Natural killer cell treated with Interleukin-12 subunit alpha and Interleukin-12 subunit beta and Interleukin-15 and Interleukin-18, amount 100 ng/mL, for 72 hours (primary cell): ENCODE measurements at regions not wholly inside any gene's neighbourhood (a gene's known extent, or its start where the extent isn't known, plus 50 kb on each side); places are given as distances from the start of the nearest gene placed in this dataset.

Experiments
- ATAC-seq, 2 donors: fragments of 150-1000 bp; cut with Tn5 transposase in 1 of 2; sonication (Bioruptor Pico), chemical (Tn5 transposase) in 1 of 2; 2 replicates each; pipeline ENCODE4 v1.10.0; 2021
- DNase-seq: peaks from one replicate; pipeline ENCODE4 v3.0.0; 2022; ENCODE audit warnings: low spot score
- H3K27ac Mint-ChIP-seq, 2 donors: 1 replicate in 1 of 2; 2 replicates in 1 of 2; pipeline ENCODE4 v1.8.0; 2022; ENCODE audit warnings: mixed read lengths in 2 of 2, mild to moderate bottlenecking in 1 of 2, moderate library complexity in 1 of 2
- H3K27me3 Mint-ChIP-seq, 2 donors: 1 replicate in 1 of 2; 2 replicates in 1 of 2; pipeline ENCODE4 v1.8.0; 2022; ENCODE audit warnings: mixed read lengths in 2 of 2
- H3K36me3 Mint-ChIP-seq: one replicate; pipeline ENCODE4 v1.8.0; 2022; ENCODE audit warnings: mixed read lengths
- H3K4me1 Mint-ChIP-seq, 2 donors: 1 replicate in 1 of 2; 2 replicates in 1 of 2; pipeline ENCODE4 v1.8.0; 2022; ENCODE audit warnings: low read depth in 2 of 2, mixed read lengths in 2 of 2, mild to moderate bottlenecking in 1 of 2
- H3K4me3 Mint-ChIP-seq: one replicate; pipeline ENCODE4 v1.8.0; 2022; ENCODE audit warnings: mixed read lengths
- H3K9me3 Mint-ChIP-seq: 2 replicates; pipeline ENCODE4 v1.8.0; 2022; ENCODE audit warnings: mixed read lengths

- Mint-ChIP-seq H3K4me3 (no peak overlapping the region), H3K27ac (no peak overlapping the region), H3K27me3 (peaks cover 7% of the 10 kb centered on the region in 2 donors), H3K4me1 (no peaks in the 10 kb centered on the region), H3K36me3 (no peaks in the 10 kb centered on the region), H3K9me3 (no peaks in the 10 kb centered on the region)
- DNase-seq (no peak), ATAC-seq (no peak)
Observed at GRCh38 chr2:120502357-120502756, 156.4 kb downstream of the INHBB start.

- no peaks in the 10 kb centered on the region for H3K36me3 Mint-ChIP-seq
- H3K4me1 Mint-ChIP-seq = no peaks in the 10 kb centered on the region
- no peaks in the 10 kb centered on the region for H3K9me3 Mint-ChIP-seq
- no peak for DNase-seq
- ATAC-seq = peak in 1 of 2 donors; percentile 12
- peaks cover 7% of the 10 kb centered on the region in 2 donors for H3K27me3 Mint-ChIP-seq
- no peak overlapping the region for H3K27ac Mint-ChIP-seq
- no peak overlapping the region for H3K4me3 Mint-ChIP-seq
Observed at GRCh38 chr2:120502761-120503160, 156.8 kb downstream of the INHBB start.

GRCh38 chr2:120503206-120503792 lies 157.4 kb downstream of the INHBB start:
- no peak for ATAC-seq
- H3K27me3 Mint-ChIP-seq = peaks cover 7% of the 10 kb centered on the region in 2 donors
- H3K36me3 Mint-ChIP-seq = no peaks in the 10 kb centered on the region
- H3K4me1 Mint-ChIP-seq = no peaks in the 10 kb centered on the region
- DNase-seq = no peak
- H3K4me3 Mint-ChIP-seq = no peak overlapping the region
- H3K9me3 Mint-ChIP-seq = no peaks in the 10 kb centered on the region
- no peak overlapping the region for H3K27ac Mint-ChIP-seq

DNA sequence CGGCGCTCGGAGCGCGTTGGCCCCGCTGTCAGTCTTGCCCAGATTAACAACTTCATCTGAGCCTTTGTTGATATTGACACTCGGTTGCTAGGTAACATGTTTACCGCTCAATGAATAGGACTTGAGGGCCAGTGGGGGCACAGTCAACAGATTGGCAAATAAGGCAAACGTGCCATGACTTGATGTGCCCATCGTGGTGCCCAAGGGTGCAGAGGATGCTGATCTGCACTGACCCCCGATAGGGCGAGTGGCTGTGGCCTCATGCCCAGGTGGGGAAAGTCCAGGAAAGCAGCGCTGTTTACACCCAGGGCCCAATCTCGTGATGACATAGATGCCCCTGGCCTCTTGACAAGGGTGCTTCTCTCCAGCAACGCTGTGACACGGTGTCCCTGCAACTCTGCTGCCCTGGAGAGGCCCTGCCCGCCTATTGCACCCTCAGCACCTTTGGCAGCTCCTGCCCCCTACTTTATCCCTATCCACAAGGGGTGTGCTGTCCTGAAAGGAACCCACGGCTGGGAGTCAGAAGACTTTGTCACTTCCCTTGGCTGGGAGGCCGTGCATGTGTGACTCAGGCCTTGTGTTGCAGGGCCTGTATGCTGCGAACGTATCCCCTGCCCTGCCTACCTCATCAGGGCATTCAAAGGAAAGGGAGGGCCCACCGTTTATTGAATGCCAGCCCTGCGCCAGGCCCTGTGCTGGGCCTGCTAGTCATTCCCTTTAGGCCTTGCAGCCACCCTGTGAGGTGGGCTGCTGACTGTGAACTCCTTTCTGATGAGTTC lies 158.0 kb downstream of the INHBB start:
- Mint-ChIP-seq H3K4me1 (no peaks in the 10 kb centered on the region), H3K4me3 (no peak overlapping the region), H3K27me3 (peaks cover 6 to 7% of the 10 kb centered on the region in 2 donors), H3K9me3 (no peaks in the 10 kb centered on the region), H3K36me3 (no peaks in the 10 kb centered on the region), H3K27ac (no peak overlapping the region)
- DNase-seq (no peak), ATAC-seq (no peak)

DNA sequence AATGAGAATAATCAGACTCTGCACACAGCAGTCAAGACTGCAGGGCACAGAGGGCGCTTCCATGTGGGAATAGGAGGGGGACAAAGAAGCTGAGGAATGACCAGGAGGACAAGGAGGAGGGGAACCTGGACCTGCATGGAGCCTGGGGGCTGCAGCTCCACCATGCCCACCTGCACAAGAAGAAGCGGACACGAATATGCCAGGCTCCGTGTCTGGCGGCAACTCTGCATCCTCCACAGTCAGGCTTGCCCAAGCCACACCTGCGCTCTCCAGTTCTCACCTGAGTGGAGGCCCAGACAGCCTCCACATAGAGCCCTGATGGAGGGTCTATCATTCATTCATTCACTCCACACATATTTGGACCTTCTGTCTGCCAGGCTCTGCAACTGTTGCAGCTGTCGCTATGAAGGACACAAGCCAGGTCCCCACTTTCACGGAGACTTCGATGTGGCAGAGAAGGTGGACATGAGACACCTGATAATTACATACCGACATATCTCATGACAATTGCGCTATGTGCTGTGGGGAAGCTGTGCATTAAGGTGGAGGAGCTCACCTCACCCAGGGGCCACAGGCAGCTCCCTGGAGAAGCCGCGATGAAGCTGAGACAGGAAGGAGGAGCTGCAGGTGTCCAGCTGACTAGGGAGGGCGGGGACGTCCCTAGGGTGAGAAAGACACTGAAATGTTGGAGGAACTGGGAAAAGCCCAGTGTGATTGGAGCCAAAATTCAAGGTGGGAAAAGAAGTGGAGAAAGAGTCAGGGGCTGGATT lies 159.2 kb downstream of the INHBB start:
- Mint-ChIP-seq H3K9me3 (no peaks in the 10 kb centered on the region), H3K36me3 (no peaks in the 10 kb centered on the region), H3K4me3 (no peak overlapping the region), H3K27ac (no peak overlapping the region), H3K4me1 (no peaks in the 10 kb centered on the region), H3K27me3 (no peaks in the 10 kb centered on the region)
- DNase-seq (no peak), ATAC-seq (peak in 1 of 2 donors; percentile 13)

DNA sequence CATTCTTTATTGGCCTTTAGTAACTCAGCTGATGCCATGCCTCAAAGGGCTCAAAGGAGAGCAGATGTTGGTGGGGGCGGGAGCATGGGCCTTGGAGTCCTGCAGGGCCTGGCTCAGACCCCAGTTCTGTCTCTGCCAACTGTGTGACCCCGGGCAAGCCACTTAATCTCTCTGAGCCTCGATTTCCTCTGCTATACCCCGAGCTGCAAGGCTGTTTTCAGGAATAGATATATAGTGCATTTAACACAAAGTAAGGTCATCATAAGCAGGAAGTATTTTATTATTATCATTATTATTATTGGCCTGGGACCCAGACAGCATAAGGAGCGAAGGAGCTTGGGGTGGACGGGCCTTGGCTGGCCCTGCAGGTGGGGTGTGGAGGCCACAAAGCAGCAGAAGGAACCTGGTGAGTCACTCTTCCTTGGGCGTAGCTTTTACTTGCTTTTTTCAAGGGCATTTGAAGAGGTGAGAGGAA lies 162.7 kb downstream of the INHBB start:
- H3K9me3 Mint-ChIP-seq = no peaks in the 10 kb centered on the region
- DNase-seq (no peak), ATAC-seq (no peak)
- no peaks in the 10 kb centered on the region for H3K4me1 Mint-ChIP-seq
- no peak overlapping the region for H3K4me3 Mint-ChIP-seq
- H3K27ac Mint-ChIP-seq = no peak overlapping the region
- no peaks in the 10 kb centered on the region for H3K27me3 Mint-ChIP-seq
- no peaks in the 10 kb centered on the region for H3K36me3 Mint-ChIP-seq

DNA sequence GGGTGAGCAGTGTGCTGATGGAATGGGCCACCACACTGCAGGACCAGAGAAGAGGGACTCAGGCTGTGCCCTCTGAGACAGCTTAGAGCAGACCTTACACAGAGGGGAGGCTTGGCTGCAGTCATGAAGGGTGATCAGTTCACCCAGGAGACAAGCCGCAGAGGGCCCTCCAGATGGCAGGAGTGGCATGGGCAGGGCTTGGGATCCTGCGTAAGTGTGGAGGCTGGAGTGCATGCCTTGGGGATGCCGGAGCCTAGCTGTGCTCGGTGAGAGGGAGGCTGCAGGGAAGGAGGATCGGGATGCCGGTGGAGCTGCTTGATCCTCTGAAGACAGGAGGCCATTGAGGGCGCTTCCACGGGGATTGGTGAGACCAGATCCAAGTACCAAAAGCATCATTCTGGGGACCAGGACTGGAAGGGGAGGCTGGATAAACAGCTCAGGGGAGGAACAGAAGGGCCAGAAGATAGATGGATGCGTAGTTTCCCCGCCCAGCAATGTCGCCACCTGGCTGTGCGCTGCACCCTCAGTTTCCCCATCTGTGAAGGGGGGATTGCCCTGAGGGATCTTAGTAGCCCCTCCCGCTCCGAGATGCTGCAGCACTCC lies 163.4 kb downstream of the INHBB start:
- Mint-ChIP-seq H3K9me3 (no peaks in the 10 kb centered on the region), H3K27ac (no peak overlapping the region), H3K36me3 (no peaks in the 10 kb centered on the region), H3K4me1 (no peaks in the 10 kb centered on the region), H3K27me3 (no peaks in the 10 kb centered on the region), H3K4me3 (no peak overlapping the region)
- ATAC-seq (no peak), DNase-seq (no peak)

DNA sequence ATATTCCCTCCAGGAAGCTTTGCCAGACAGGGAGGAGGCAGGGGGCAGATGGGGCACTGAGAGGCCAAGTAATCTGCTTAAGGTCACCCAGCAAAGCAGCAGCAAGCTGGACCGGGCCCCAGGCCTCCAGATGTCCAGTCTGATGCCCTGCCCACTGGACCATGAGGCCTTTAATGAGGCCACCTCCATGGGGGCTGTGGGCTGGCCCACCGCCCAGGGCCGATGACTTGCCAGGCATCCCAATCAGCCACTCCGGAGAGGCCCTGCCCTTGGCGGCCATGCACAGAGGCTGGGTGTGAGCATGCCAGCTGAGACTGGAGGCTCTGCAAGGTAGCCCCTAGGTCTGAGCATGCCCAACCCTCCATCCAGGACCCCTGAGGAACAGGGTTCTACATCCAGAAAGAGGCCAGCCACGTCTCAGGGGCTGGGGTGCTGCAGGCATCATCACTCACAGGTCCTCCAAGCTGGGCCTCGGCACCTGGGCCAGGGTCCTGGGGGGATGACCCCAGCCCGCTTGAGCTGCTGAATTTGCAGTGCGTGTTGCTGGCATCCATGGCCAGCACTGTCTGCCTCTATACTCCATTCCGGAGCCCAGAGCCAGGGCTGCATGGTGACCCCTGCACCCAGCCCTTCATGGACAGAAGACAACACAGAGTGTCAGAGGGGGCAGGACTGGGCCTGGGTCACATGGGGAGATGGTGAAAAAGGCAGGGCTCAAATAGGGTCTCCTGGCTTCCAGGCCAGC lies 164.2 kb downstream of the INHBB start:
- H3K36me3 Mint-ChIP-seq = no peaks in the 10 kb centered on the region
- H3K4me3 Mint-ChIP-seq = no peak overlapping the region
- H3K9me3 Mint-ChIP-seq = no peaks in the 10 kb centered on the region
- peaks cover 0 to 4% of the 10 kb centered on the region in 2 donors for H3K27me3 Mint-ChIP-seq
- no peaks in the 10 kb centered on the region for H3K4me1 Mint-ChIP-seq
- H3K27ac Mint-ChIP-seq = no peak overlapping the region
- ATAC-seq (no peak), DNase-seq (no peak)

DNA sequence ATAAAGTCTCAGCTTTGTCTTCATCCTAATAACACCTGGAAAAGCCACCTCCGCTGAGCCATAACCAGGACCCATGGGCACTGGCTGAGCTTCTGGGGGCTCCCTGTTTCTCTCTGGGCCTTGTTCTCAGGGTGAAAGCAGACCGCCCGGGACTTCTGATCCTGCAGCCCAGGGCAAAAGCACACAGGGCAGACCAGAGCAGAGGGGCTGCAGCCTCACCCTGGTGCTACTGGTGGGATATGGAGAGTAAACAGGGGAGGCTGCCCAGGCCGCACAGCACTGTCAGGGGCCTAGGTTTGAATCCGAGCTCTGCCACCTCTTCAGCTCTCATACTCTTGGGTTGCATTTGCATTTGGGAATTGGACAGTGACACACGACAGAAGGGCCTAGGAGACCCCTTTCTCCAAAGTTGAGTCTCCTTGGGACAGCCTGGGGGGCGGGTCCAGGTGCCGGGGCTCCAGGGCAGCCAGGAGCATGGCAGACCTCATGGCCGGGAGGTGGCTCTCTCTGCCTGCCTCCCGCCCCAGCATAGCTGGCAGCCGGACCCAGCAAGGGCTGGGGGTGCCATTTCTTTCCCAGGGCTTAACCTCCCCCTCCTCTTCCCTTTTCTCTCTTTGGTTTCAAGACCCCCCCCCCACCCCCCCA lies 164.9 kb downstream of the INHBB start:
- DNase-seq = no peak
- ATAC-seq = no peak
- H3K36me3 Mint-ChIP-seq = no peaks in the 10 kb centered on the region
- H3K4me1 Mint-ChIP-seq = no peaks in the 10 kb centered on the region
- no peak overlapping the region for H3K27ac Mint-ChIP-seq
- no peaks in the 10 kb centered on the region for H3K9me3 Mint-ChIP-seq
- H3K4me3 Mint-ChIP-seq = no peak overlapping the region
- peaks cover 5 to 11% of the 10 kb centered on the region in 2 donors for H3K27me3 Mint-ChIP-seq

DNA sequence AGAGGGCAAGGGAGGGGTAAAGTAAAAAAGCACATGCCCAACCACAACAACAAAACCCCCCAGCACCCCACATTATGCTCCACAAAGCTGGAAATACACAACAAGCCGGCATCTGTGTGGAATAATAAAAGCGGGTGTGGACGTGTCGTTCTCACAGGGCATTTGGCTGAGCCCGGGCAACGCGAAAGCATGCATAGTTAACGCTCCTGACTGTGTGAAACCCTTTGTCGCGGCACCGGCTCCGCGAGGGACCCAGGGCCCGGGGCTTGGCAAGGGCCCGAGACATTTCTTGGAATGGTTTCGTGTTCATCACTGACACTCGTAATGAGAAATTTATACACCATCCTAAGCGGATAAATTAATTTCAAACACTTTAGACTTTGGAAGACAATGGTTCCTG lies 165.6 kb downstream of the INHBB start:
- no peak for ATAC-seq
- H3K27ac Mint-ChIP-seq = no peak overlapping the region
- no peaks in the 10 kb centered on the region for H3K4me1 Mint-ChIP-seq
- no peak for DNase-seq
- H3K27me3 Mint-ChIP-seq = peaks cover 11 to 16% of the 10 kb centered on the region in 2 donors
- no peaks in the 10 kb centered on the region for H3K9me3 Mint-ChIP-seq
- H3K36me3 Mint-ChIP-seq = no peaks in the 10 kb centered on the region
- no peak overlapping the region for H3K4me3 Mint-ChIP-seq

DNA sequence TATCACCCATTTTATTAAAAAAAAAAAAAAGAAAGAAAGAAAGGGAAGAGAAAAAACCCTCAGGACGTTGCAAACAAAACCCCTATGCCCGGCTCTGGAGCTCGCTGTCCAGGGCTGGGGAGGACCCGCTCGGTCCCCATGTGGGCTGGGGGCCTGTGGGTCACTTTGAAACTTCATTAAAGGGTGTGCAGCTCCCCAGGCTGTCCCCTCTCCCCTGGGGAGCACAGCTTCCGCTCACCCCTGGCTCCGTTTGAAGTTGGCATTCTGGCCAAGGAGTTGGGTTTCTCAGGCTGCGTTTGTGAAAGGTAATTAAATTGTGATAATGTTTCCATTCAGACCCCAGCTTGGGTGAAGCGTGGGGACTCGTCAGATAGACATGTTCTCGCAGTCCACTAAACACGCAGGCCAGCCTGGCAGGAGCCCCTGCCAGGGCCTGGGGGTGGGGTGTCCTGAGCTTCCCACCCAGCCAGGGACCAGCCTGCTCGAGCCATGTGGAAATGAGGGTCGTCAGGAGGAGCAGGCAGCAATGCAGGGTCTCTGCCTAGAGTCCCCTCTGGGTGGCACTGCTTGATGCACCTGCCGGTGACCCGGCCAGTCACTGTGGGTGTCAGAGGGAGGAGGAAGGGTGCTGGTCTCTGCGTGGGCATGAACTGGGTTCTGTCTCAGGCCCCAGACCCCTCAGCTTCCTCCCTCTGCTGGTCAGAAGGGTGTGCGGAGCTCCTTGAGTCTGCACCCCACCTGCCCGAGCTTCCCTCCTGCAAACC lies 166.2 kb downstream of the INHBB start:
- no peak overlapping the region for H3K27ac Mint-ChIP-seq
- ATAC-seq = no peak
- no peaks in the 10 kb centered on the region for H3K9me3 Mint-ChIP-seq
- DNase-seq = no peak
- no peak overlapping the region for H3K4me3 Mint-ChIP-seq
- peaks cover 13 to 16% of the 10 kb centered on the region in 2 donors for H3K27me3 Mint-ChIP-seq
- H3K36me3 Mint-ChIP-seq = no peaks in the 10 kb centered on the region
- no peaks in the 10 kb centered on the region for H3K4me1 Mint-ChIP-seq

- H3K4me1 Mint-ChIP-seq = no peaks in the 10 kb centered on the region
- H3K4me3 Mint-ChIP-seq = no peak overlapping the region
- DNase-seq (no peak), ATAC-seq (no peak)
- no peak overlapping the region for H3K27ac Mint-ChIP-seq
- H3K36me3 Mint-ChIP-seq = no peaks in the 10 kb centered on the region
- H3K9me3 Mint-ChIP-seq = no peaks in the 10 kb centered on the region
- H3K27me3 Mint-ChIP-seq = peaks cover 13 to 16% of the 10 kb centered on the region in 2 donors
Observed at GRCh38 chr2:120513776-120514357, 167.9 kb downstream of the INHBB start.
